ENCODE measurements at regions not wholly inside any gene's neighbourhood (a gene's known extent, or its start where the extent isn't known, plus 50 kb on each side); places are given as distances from the start of the nearest gene placed in this dataset.

DNA sequence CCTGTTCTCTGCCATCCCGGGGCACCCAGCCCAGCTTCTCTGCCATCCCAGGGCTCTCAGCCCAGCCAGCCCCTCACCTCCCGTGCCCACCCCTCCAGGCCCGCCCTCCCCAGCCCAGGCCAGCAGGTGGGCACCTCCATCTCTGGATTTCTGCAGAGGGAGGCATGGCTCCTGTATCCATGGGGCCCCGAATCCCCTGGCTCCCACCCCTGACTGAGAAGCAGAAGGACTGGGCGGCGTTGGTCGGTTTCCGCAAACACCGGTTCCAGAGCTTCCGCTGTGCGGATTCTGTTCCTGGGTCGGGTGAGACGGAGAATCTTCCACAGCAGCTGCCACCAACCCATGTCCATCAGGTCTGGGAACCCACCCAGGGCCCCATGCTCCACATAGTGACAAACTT is 240.3 kb downstream of the BRD1 start:
- no peaks in the 10 kb centered on the region for H3K27me3 ChIP-seq (ENCODE audit: insufficient read depth)
- Mint-ChIP-seq H3K36me3 (ENCODE audit: low read depth) (no peaks in the 10 kb centered on the region), H3K27ac (no peak overlapping the region), H3K27me3 (ENCODE audit: insufficient read depth, low read depth, poor library complexity) (peaks cover 4% of the 10 kb centered on the region), H3K9me3 (no peaks in the 10 kb centered on the region; the same call in 2 of the 3 replicates), H3K4me1 (peaks cover 4% of the 10 kb centered on the region; the same call in 2 of the 3 replicates), H3K4me3 (no peak overlapping the region)
- no peaks in the 10 kb centered on the region for H3K4me1 ChIP-seq (ENCODE audit: insufficient read depth)
- no peak overlapping the region for H2AFZ ChIP-seq
- ATAC-seq, result no peak
- H4K20me1 ChIP-seq (replicated peaks; ENCODE audit: insufficient read depth), result no peaks in the 10 kb centered on the region
- H3K79me2 ChIP-seq (replicated peaks; ENCODE audit: insufficient read depth), result no peaks in the 10 kb centered on the region
- H3K4me3 ChIP-seq, result no peak overlapping the region
- DNase-seq (ENCODE audit: low spot score), result no peak
- H3K4me2 ChIP-seq, result no peak overlapping the region
- no peaks in the 10 kb centered on the region for H3F3A ChIP-seq (replicated peaks; ENCODE audit: low read depth)
- H3K9me2 ChIP-seq (ENCODE audit: insufficient read depth), result no peaks in the 10 kb centered on the region
- no peak overlapping the region for H3K27ac ChIP-seq (ENCODE audit: low read depth)
- TF ChIP-seq, protein P1, sequence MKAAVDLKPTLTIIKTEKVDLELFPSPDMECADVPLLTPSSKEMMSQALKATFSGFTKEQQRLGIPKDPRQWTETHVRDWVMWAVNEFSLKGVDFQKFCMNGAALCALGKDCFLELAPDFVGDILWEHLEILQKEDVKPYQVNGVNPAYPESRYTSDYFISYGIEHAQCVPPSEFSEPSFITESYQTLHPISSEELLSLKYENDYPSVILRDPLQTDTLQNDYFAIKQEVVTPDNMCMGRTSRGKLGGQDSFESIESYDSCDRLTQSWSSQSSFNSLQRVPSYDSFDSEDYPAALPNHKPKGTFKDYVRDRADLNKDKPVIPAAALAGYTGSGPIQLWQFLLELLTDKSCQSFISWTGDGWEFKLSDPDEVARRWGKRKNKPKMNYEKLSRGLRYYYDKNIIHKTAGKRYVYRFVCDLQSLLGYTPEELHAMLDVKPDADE (IDR thresholded peaks at IDR 0.05), result no peak
- TF ChIP-seq ZNF331 (CRISPR knock-in tag; IDR thresholded peaks at IDR 0.05; ENCODE audit: low read depth), result no peak
- TF ChIP-seq CREB1 (CRISPR knock-in tag; IDR thresholded peaks at IDR 0.05; ENCODE audit: low read depth), result no peak
- TF ChIP-seq, protein P2, sequence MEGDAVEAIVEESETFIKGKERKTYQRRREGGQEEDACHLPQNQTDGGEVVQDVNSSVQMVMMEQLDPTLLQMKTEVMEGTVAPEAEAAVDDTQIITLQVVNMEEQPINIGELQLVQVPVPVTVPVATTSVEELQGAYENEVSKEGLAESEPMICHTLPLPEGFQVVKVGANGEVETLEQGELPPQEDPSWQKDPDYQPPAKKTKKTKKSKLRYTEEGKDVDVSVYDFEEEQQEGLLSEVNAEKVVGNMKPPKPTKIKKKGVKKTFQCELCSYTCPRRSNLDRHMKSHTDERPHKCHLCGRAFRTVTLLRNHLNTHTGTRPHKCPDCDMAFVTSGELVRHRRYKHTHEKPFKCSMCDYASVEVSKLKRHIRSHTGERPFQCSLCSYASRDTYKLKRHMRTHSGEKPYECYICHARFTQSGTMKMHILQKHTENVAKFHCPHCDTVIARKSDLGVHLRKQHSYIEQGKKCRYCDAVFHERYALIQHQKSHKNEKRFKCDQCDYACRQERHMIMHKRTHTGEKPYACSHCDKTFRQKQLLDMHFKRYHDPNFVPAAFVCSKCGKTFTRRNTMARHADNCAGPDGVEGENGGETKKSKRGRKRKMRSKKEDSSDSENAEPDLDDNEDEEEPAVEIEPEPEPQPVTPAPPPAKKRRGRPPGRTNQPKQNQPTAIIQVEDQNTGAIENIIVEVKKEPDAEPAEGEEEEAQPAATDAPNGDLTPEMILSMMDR (conservative IDR thresholded peaks at IDR 0.05; ENCODE audit: low read depth in 2 of 2), result no peak
- TF ChIP-seq, protein P3, sequence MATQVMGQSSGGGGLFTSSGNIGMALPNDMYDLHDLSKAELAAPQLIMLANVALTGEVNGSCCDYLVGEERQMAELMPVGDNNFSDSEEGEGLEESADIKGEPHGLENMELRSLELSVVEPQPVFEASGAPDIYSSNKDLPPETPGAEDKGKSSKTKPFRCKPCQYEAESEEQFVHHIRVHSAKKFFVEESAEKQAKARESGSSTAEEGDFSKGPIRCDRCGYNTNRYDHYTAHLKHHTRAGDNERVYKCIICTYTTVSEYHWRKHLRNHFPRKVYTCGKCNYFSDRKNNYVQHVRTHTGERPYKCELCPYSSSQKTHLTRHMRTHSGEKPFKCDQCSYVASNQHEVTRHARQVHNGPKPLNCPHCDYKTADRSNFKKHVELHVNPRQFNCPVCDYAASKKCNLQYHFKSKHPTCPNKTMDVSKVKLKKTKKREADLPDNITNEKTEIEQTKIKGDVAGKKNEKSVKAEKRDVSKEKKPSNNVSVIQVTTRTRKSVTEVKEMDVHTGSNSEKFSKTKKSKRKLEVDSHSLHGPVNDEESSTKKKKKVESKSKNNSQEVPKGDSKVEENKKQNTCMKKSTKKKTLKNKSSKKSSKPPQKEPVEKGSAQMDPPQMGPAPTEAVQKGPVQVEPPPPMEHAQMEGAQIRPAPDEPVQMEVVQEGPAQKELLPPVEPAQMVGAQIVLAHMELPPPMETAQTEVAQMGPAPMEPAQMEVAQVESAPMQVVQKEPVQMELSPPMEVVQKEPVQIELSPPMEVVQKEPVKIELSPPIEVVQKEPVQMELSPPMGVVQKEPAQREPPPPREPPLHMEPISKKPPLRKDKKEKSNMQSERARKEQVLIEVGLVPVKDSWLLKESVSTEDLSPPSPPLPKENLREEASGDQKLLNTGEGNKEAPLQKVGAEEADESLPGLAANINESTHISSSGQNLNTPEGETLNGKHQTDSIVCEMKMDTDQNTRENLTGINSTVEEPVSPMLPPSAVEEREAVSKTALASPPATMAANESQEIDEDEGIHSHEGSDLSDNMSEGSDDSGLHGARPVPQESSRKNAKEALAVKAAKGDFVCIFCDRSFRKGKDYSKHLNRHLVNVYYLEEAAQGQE (IDR thresholded peaks at IDR 0.05; ENCODE audit: unreplicated experiment), result no peak
- no peak for TF ChIP-seq JUNB (IDR thresholded peaks at IDR 0.05; ENCODE audit: unreplicated experiment)
- TF ChIP-seq, protein P4, sequence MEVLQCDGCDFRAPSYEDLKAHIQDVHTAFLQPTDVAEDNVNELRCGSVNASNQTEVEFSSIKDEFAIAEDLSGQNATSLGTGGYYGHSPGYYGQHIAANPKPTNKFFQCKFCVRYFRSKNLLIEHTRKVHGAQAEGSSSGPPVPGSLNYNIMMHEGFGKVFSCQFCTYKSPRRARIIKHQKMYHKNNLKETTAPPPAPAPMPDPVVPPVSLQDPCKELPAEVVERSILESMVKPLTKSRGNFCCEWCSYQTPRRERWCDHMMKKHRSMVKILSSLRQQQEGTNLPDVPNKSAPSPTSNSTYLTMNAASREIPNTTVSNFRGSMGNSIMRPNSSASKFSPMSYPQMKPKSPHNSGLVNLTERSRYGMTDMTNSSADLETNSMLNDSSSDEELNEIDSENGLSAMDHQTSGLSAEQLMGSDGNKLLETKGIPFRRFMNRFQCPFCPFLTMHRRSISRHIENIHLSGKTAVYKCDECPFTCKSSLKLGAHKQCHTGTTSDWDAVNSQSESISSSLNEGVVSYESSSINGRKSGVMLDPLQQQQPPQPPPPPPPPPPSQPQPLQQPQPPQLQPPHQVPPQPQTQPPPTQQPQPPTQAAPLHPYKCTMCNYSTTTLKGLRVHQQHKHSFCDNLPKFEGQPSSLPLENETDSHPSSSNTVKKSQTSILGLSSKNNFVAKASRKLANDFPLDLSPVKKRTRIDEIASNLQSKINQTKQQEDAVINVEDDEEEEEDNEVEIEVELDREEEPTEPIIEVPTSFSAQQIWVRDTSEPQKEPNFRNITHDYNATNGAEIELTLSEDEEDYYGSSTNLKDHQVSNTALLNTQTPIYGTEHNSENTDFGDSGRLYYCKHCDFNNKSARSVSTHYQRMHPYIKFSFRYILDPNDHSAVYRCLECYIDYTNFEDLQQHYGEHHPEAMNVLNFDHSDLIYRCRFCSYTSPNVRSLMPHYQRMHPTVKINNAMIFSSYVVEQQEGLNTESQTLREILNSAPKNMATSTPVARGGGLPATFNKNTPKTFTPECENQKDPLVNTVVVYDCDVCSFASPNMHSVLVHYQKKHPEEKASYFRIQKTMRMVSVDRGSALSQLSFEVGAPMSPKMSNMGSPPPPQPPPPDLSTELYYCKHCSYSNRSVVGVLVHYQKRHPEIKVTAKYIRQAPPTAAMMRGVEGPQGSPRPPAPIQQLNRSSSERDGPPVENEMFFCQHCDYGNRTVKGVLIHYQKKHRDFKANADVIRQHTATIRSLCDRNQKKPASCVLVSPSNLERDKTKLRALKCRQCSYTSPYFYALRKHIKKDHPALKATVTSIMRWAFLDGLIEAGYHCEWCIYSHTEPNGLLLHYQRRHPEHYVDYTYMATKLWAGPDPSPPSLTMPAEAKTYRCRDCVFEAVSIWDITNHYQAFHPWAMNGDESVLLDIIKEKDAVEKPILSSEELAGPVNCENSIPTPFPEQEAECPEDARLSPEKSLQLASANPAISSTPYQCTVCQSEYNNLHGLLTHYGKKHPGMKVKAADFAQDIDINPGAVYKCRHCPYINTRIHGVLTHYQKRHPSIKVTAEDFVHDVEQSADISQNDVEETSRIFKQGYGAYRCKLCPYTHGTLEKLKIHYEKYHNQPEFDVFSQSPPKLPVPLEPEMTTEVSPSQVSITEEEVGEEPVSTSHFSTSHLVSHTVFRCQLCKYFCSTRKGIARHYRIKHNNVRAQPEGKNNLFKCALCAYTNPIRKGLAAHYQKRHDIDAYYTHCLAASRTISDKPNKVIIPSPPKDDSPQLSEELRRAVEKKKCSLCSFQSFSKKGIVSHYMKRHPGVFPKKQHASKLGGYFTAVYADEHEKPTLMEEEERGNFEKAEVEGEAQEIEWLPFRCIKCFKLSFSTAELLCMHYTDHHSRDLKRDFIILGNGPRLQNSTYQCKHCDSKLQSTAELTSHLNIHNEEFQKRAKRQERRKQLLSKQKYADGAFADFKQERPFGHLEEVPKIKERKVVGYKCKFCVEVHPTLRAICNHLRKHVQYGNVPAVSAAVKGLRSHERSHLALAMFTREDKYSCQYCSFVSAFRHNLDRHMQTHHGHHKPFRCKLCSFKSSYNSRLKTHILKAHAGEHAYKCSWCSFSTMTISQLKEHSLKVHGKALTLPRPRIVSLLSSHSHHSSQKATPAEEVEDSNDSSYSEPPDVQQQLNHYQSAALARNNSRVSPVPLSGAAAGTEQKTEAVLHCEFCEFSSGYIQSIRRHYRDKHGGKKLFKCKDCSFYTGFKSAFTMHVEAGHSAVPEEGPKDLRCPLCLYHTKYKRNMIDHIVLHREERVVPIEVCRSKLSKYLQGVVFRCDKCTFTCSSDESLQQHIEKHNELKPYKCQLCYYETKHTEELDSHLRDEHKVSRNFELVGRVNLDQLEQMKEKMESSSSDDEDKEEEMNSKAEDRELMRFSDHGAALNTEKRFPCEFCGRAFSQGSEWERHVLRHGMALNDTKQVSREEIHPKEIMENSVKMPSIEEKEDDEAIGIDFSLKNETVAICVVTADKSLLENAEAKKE (CRISPR knock-in tag; IDR thresholded peaks at IDR 0.05), result no peak
- TF ChIP-seq EZH2phosphoT487 (IDR thresholded peaks at IDR 0.05; ENCODE audit: unreplicated experiment), result no peak
- TF ChIP-seq ZNF114 (CRISPR knock-in tag; IDR thresholded peaks at IDR 0.05), result no peak
- TF ChIP-seq NANOG (IDR thresholded peaks at IDR 0.05; ENCODE audit: borderline replicate concordance), result no peak
- TF ChIP-seq STAT1 (IDR thresholded peaks at IDR 0.05; ENCODE audit: unreplicated experiment), result no peak
- no peak for TF ChIP-seq EZH2 (IDR thresholded peaks at IDR 0.05; ENCODE audit: low read depth, unreplicated experiment)
- no peak for TF ChIP-seq POLR2AphosphoS5 (IDR thresholded peaks at IDR 0.05; ENCODE audit: low read depth)
- no peaks in the 10 kb centered on the region; the same call in 1 of the 2 replicates for H3K36me3 ChIP-seq (ENCODE audit: insufficient read depth)

Data from GM23338 (cell line).